Adipocyte (in vitro differentiated cells): ENCODE measurements at regions not wholly inside any gene's neighbourhood (a gene's known extent, or its start where the extent isn't known, plus 50 kb on each side); places are given as distances from the start of the nearest gene placed in this dataset.

Experiments
- DNase-seq: peaks from one replicate; pipeline ENCODE4 v3.0.0-alpha.2; 2015; ENCODE audit warnings: low read depth
- H3K27me3 ChIP-seq: replicated peaks from 2 replicates; pipeline ENCODE4 v1.7.0; 2013; ENCODE audit warnings: mild to moderate bottlenecking, low read length, moderate library complexity; ENCODE audit not compliant: control insufficient read depth, insufficient read depth
- H3K36me3 ChIP-seq: 2 replicates; pipeline ENCODE4 v1.7.0; 2013; ENCODE audit warnings: low read length, mild to moderate bottlenecking, moderate library complexity; ENCODE audit not compliant: control insufficient read depth, insufficient read depth, severe bottlenecking
- H3K4me1 ChIP-seq: 2 replicates; pipeline ENCODE4 v1.7.0; 2013; ENCODE audit warnings: mild to moderate bottlenecking, low read length, moderate library complexity; ENCODE audit not compliant: control insufficient read depth, insufficient read depth
- H3K4me3 ChIP-seq: 2 replicates; pipeline ENCODE4 v1.7.0; 2013; ENCODE audit warnings: mild to moderate bottlenecking, low read length, moderate library complexity
- H3K9ac ChIP-seq: 2 replicates; pipeline ENCODE4 v1.7.0; 2013; ENCODE audit warnings: mild to moderate bottlenecking, low read length, moderate library complexity
- H3K9me3 ChIP-seq: 2 replicates; pipeline ENCODE4 v1.7.0; 2013; ENCODE audit warnings: mild to moderate bottlenecking, low read length, moderate library complexity; ENCODE audit not compliant: control insufficient read depth

- no peaks in the 10 kb centered on the region for H3K36me3 ChIP-seq
- H3K27me3 ChIP-seq = no peaks in the 10 kb centered on the region
- H3K9ac ChIP-seq = no peak overlapping the region
- peaks cover 9% of the 10 kb centered on the region for H3K4me1 ChIP-seq
- DNase-seq = no peak
- H3K4me3 ChIP-seq = no peak overlapping the region
- peaks cover 2% of the 10 kb centered on the region for H3K9me3 ChIP-seq
These were observed 49.9 kb upstream of the TAF1B start for GRCh38 chr2:9793156-9793917.
